ENCODE measurements at regions not wholly inside any gene's neighbourhood (a gene's known extent, or its start where the extent isn't known, plus 50 kb on each side); places are given as distances from the start of the nearest gene placed in this dataset.

DNA sequence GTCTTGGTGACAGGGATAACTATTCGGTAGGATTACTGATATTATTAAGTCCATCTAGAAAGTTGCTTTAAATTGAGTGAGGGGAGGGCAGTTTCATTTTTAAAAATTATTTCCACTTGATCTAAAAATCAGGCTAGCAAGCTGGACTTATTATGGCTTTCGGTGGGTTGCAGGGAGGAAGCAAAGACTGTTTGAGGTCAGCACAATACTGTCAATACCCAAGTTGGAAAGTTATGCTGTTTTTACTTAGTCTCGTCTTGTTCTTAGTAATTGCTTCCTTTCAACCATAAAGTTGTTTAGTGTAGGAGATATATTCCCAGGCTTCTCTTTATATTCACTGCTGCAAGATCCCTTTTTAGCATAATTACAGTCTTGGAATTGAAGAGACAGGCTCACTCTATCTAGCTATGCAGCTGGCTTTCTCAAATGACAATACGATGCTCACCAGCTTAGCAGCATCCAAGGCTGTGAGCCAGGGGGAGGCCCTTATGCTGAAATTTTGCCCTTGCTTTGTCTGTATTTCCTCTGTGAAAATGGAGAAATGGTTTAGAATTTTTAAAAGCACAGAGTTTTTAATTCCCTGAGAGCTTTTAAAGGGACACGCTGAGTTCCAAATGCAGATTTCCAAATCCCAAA is 68.2 kb upstream of the APC start:
- H3K36me3 Mint-ChIP-seq (ENCODE audit: low read depth) = no peaks in the 10 kb centered on the region
- H3K4me3 Mint-ChIP-seq = no peak overlapping the region
- peak overlapping the region; percentile 16 for H3K27ac Mint-ChIP-seq (ENCODE audit: unreplicated experiment)
- TF ChIP-seq CTCF (conservative IDR thresholded peaks at IDR 0.05) = no peak
- H3K4me1 Mint-ChIP-seq = no peaks in the 10 kb centered on the region
- DNase-seq (ENCODE audit: low read depth, low spot score) = no peak
- H3K27me3 Mint-ChIP-seq (ENCODE audit: low read depth) = no peaks in the 10 kb centered on the region
- peaks cover 3% of the 10 kb centered on the region for H3K9me3 Mint-ChIP-seq

DNA sequence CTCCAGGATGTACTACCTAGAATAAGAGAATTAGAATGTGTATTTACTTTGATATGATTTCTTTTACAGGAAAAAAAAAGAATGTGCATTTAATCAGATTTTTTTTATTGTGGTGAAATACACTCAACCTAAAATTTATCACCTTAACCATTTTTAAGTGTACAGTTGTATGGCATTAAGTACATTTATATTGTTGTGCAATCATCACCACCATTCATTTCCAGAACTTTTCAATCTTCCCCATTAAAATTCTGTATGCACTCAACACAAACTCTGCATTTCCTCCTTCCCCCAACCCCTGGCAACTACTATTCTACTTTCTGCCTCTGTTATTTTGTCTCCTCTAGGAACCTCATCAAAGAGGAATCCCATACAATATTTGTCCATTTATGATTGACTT is 66.0 kb upstream of the APC start:
- DNase-seq (ENCODE audit: low read depth, low spot score) = no peak
- H3K36me3 Mint-ChIP-seq (ENCODE audit: low read depth) = no peaks in the 10 kb centered on the region
- TF ChIP-seq CTCF (conservative IDR thresholded peaks at IDR 0.05) = no peak
- H3K27me3 Mint-ChIP-seq (ENCODE audit: low read depth) = peaks cover 2% of the 10 kb centered on the region
- no peak overlapping the region for H3K4me3 Mint-ChIP-seq
- no peak overlapping the region for H3K27ac Mint-ChIP-seq (ENCODE audit: unreplicated experiment)
- no peaks in the 10 kb centered on the region for H3K4me1 Mint-ChIP-seq
- peaks cover 3% of the 10 kb centered on the region for H3K9me3 Mint-ChIP-seq

GRCh38 chr5:112681481-112681908 is 56.2 kb upstream of the APC start:
- Mint-ChIP-seq H3K4me1 (peaks cover 14% of the 10 kb centered on the region), H3K36me3 (ENCODE audit: low read depth) (no peaks in the 10 kb centered on the region), H3K4me3 (no peak overlapping the region), H3K9me3 (no peaks in the 10 kb centered on the region), H3K27ac (ENCODE audit: unreplicated experiment) (no peak overlapping the region), H3K27me3 (ENCODE audit: low read depth) (peaks cover 3% of the 10 kb centered on the region)
- DNase-seq (ENCODE audit: low read depth, low spot score) = no peak
- no peak for TF ChIP-seq CTCF (conservative IDR thresholded peaks at IDR 0.05)

- TF ChIP-seq CTCF (conservative IDR thresholded peaks at IDR 0.05) = no peak
- DNase-seq (ENCODE audit: low read depth, low spot score) = no peak
- H3K9me3 Mint-ChIP-seq = no peaks in the 10 kb centered on the region
- H3K4me3 Mint-ChIP-seq = no peak overlapping the region
- H3K4me1 Mint-ChIP-seq = peaks cover 17% of the 10 kb centered on the region
- H3K27ac Mint-ChIP-seq (ENCODE audit: unreplicated experiment) = no peak overlapping the region
- no peaks in the 10 kb centered on the region for H3K36me3 Mint-ChIP-seq (ENCODE audit: low read depth)
- H3K27me3 Mint-ChIP-seq (ENCODE audit: low read depth) = no peaks in the 10 kb centered on the region
Observed at GRCh38 chr5:112682621-112683061, 55.0 kb upstream of the APC start.

- DNase-seq (ENCODE audit: low read depth, low spot score) = no peak
- TF ChIP-seq CTCF (conservative IDR thresholded peaks at IDR 0.05) = no peak
- H3K9me3 Mint-ChIP-seq = no peaks in the 10 kb centered on the region
- no peaks in the 10 kb centered on the region for H3K27me3 Mint-ChIP-seq (ENCODE audit: low read depth)
- H3K4me1 Mint-ChIP-seq = peaks cover 17% of the 10 kb centered on the region
- no peaks in the 10 kb centered on the region for H3K36me3 Mint-ChIP-seq (ENCODE audit: low read depth)
- peak overlapping the region; percentile 54 for H3K27ac Mint-ChIP-seq (ENCODE audit: unreplicated experiment)
- no peak overlapping the region for H3K4me3 Mint-ChIP-seq
Observed at GRCh38 chr5:112684121-112684520, 53.6 kb upstream of the APC start.

All from neural crest cell (in vitro differentiated cells).